Panc1 (cell line): ENCODE measurements at regions not wholly inside any gene's neighbourhood (a gene's known extent, or its start where the extent isn't known, plus 50 kb on each side); places are given as distances from the start of the nearest gene placed in this dataset.

Experiments used
- POLR2AphosphoS5 ChIP-seq: IDR thresholded peaks from 2 replicates; pipeline ENCODE4 v1.6.1; 2012; ENCODE audit warnings: mild to moderate bottlenecking, low read depth, low read length, moderate library complexity
- TF ChIP-seq, protein P1 (sequence below): fragments of 450-650 bp; IDR thresholded peaks from 2 replicates; pipeline ENCODE4 v1.5.1; 2017; ENCODE audit warnings: mild to moderate bottlenecking

GRCh38 chr2:35082072-35082471 lies 1273.5 kb upstream of the CRIM1 start:
- TF ChIP-seq, protein P1, sequence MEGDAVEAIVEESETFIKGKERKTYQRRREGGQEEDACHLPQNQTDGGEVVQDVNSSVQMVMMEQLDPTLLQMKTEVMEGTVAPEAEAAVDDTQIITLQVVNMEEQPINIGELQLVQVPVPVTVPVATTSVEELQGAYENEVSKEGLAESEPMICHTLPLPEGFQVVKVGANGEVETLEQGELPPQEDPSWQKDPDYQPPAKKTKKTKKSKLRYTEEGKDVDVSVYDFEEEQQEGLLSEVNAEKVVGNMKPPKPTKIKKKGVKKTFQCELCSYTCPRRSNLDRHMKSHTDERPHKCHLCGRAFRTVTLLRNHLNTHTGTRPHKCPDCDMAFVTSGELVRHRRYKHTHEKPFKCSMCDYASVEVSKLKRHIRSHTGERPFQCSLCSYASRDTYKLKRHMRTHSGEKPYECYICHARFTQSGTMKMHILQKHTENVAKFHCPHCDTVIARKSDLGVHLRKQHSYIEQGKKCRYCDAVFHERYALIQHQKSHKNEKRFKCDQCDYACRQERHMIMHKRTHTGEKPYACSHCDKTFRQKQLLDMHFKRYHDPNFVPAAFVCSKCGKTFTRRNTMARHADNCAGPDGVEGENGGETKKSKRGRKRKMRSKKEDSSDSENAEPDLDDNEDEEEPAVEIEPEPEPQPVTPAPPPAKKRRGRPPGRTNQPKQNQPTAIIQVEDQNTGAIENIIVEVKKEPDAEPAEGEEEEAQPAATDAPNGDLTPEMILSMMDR, result no peak
- no peak for TF ChIP-seq POLR2AphosphoS5
